ENCODE measurements at regions not wholly inside any gene's neighbourhood (a gene's known extent, or its start where the extent isn't known, plus 50 kb on each side); places are given as distances from the start of the nearest gene placed in this dataset.

- TF ChIP-seq AGO2 (optimal IDR thresholded peaks at IDR 0.05; ENCODE audit: low read depth, low read length) (no peak), SAP130 (CRISPR knock-in tag; IDR thresholded peaks at IDR 0.05; ENCODE audit: low read depth) (no peak), MTA3 (CRISPR knock-in tag; IDR thresholded peaks at IDR 0.05) (no peak), TARDBP (CRISPR knock-in tag; IDR thresholded peaks at IDR 0.05) (no peak), MBNL3 (CRISPR knock-in tag; conservative IDR thresholded peaks at IDR 0.05) (no peak), ZNF24 (IDR thresholded peaks at IDR 0.05) (no peak), GLMP (CRISPR knock-in tag; IDR thresholded peaks at IDR 0.05; ENCODE audit: borderline replicate concordance) (no peak), ZNF558 (CRISPR knock-in tag; IDR thresholded peaks at IDR 0.05; ENCODE audit: borderline replicate concordance) (no peak), NCOR1 (IDR thresholded peaks at IDR 0.05; ENCODE audit: borderline replicate concordance, low read length) (no peak), MXD3 (CRISPR knock-in tag; IDR thresholded peaks at IDR 0.05) (no peak), ZNF136 (CRISPR knock-in tag; IDR thresholded peaks at IDR 0.05; ENCODE audit: low read depth) (no peak), ZNF816 (CRISPR knock-in tag; IDR thresholded peaks at IDR 0.05; ENCODE audit: borderline replicate concordance) (no peak), ZNF138 (CRISPR knock-in tag; IDR thresholded peaks at IDR 0.05; ENCODE audit: low read depth) (no peak), MBD4 (IDR thresholded peaks at IDR 0.05; ENCODE audit: borderline replicate concordance, low read length) (no peak)
These were observed 71.7 kb upstream of the ABCA12 start (continued) for GRCh38 chr2:215210082-215210481.

GRCh38 chr2:215207791-215208367 lies 69.5 kb upstream of the ABCA12 start:
- intact Hi-C loops (cut with micrococcal nuclease; ENCODE audit: unreplicated experiment) = no loop called here
- H3K4me2 ChIP-seq (ENCODE audit: low read depth, low read length) = no peak overlapping the region
- no peak for DNase-seq (ENCODE audit: low spot score)
- in situ Hi-C loops (cut with HindIII; ENCODE audit: extremely low pct_ligation_motif_present, low pct_unique_long_range_greater_than_20kb) = no loop called here
- no peak overlapping the region for H3K9ac ChIP-seq (ENCODE audit: insufficient read depth, low read depth, low read length)
- peaks cover 32% of the 10 kb centered on the region for H3K9me3 ChIP-seq (ENCODE audit: low read length)
- CTCF ChIA-PET (ENCODE audit: low intra/inter-chr PET ratio, low total read pairs) = no interaction called here
- no peak for ATAC-seq
- H2AFZ ChIP-seq (ENCODE audit: low read length) = no peak overlapping the region
- FAIRE-seq = no peak
- H3K36me3 ChIP-seq (replicated peaks in 1 of 2; ENCODE audit: control insufficient read depth in 1 of 2, insufficient read depth in 2 of 2, low read length in 2 of 2) = no peaks in the 10 kb centered on the region
- H3K4me3 ChIP-seq (replicated peaks in 1 of 3; ENCODE audit: insufficient read depth in 1 of 3, low read depth in 2 of 3, low read length in 3 of 3) = no peak overlapping the region
- no peaks in the 10 kb centered on the region for H3K79me2 ChIP-seq (ENCODE audit: insufficient read depth, low read length)
- WGBS (ENCODE audit: low lambda C conversion rate) = 67% methylated on average over 10 of the region's 27 CpGs
- H3K27ac ChIP-seq (ENCODE audit: extremely low read length, insufficient read depth, low read length) = no peak overlapping the region
- no peaks in the 10 kb centered on the region for H4K20me1 ChIP-seq (ENCODE audit: insufficient read depth, low read length)
- peaks cover 1 to 9% of the 10 kb centered on the region in 2 experiments; a peak in 4 of 5 replicates for H3K27me3 ChIP-seq (ENCODE audit: control insufficient read depth in 1 of 2, insufficient read depth in 2 of 2, low read length in 2 of 2)
- POLR2A ChIA-PET = no interaction called here
- H3K4me1 ChIP-seq (ENCODE audit: insufficient read depth, low read length) = no peaks in the 10 kb centered on the region
- BruUV-seq (replicated peaks) = no TSS peak
- TF ChIP-seq TP53 (CRISPR knock-in tag; conservative IDR thresholded peaks at IDR 0.05) = no peak
- no peak for TF ChIP-seq REXO4 (CRISPR knock-in tag; IDR thresholded peaks at IDR 0.05; ENCODE audit: borderline replicate concordance)
- no peak for TF ChIP-seq ZSCAN12 (CRISPR knock-in tag; IDR thresholded peaks at IDR 0.05)
- no peak for TF ChIP-seq ARNT (IDR thresholded peaks at IDR 0.05)
- no peak for TF ChIP-seq ZKSCAN5 (CRISPR knock-in tag; IDR thresholded peaks at IDR 0.05)
- no peak for TF ChIP-seq NR2F2 (IDR thresholded peaks at IDR 0.05; ENCODE audit: borderline replicate concordance, low read depth)
- no peak for TF ChIP-seq SMARCC2 (IDR thresholded peaks at IDR 0.05)
- TF ChIP-seq ZNF235 (CRISPR knock-in tag; IDR thresholded peaks at IDR 0.05; ENCODE audit: borderline replicate concordance) = no peak
- no peak for TF ChIP-seq KDM3A (CRISPR knock-in tag; IDR thresholded peaks at IDR 0.05; ENCODE audit: low read depth)
- no peak for TF ChIP-seq SUZ12 (IDR thresholded peaks at IDR 0.05; ENCODE audit: low read depth, low read length)
- TF ChIP-seq DRAP1 (CRISPR knock-in tag; IDR thresholded peaks at IDR 0.05) = no peak
- TF ChIP-seq HDAC2 (CRISPR knock-in tag; IDR thresholded peaks at IDR 0.05) = no peak

Measured in HepG2 (cell line).